Heart right ventricle (tissue), 16 donors: ENCODE measurements at regions not wholly inside any gene's neighbourhood (a gene's known extent, or its start where the extent isn't known, plus 50 kb on each side); places are given as distances from the start of the nearest gene placed in this dataset.
A peak's percentile ranks its signal among the peaks of the same experiment; 100 is the strongest.

ENCODE experiments used
- ATAC-seq, 8 donors: fragments of 200-7000 bp; cut with Tn5 transposase; one replicate each; pipeline ENCODE4 v1.9.1; 2020; ENCODE audit warnings: mild to moderate bottlenecking in 8 of 8, moderate library complexity in 8 of 8, moderate number of reproducible peaks in 1 of 8
- DNase-seq, 2 donors: peaks; one replicate each; pipeline ENCODE4 v3.0.0-alpha.2; 2020
- H3K27ac ChIP-seq, 10 donors: fragments of 200-600 bp; sonication (generic) in 2 of 10; one replicate each; pipeline versions ENCODE4 v1.5.0 to v1.8.0; 2020 to 2022; ENCODE audit warnings: mild to moderate bottlenecking in 3 of 10
- H3K27me3 ChIP-seq, 7 donors: fragments of 200-600 bp; one replicate each; pipeline ENCODE4 v1.8.0; 2021 to 2022; ENCODE audit warnings: mild to moderate bottlenecking in 2 of 7
- H3K36me3 ChIP-seq, 9 donors: fragments of 200-600 bp; sonication (generic) in 1 of 9; one replicate each; pipeline versions ENCODE4 v1.5.0 to v1.8.0; 2020 to 2022; ENCODE audit warnings: mild to moderate bottlenecking in 2 of 9
- H3K4me1 ChIP-seq, 9 donors: fragments of 200-600 bp; sonication (generic) in 1 of 9; one replicate each; pipeline versions ENCODE4 v1.5.0 to v1.8.0; 2020 to 2022; ENCODE audit warnings: mild to moderate bottlenecking in 4 of 9
- H3K4me3 ChIP-seq, 10 donors: fragments of 200-600 bp; sonication (generic) in 2 of 10; one replicate each; pipeline versions ENCODE4 v1.5.0 to v1.8.0; 2020 to 2022; ENCODE audit warnings: mild to moderate bottlenecking in 7 of 10, moderate library complexity in 2 of 10
- H3K9me3 ChIP-seq, 11 donors: fragments of 200-600 bp in 10 of 11; sonication (generic) in 2 of 11; one replicate each; pipeline versions ENCODE4 v1.5.0 to v1.8.0; 2013 to 2022; ENCODE audit warnings: mild to moderate bottlenecking in 2 of 11, control low read depth in 1 of 11, moderate library complexity in 1 of 11
- CTCF ChIP-seq, 9 donors: fragments of 200-600 bp; sonication (generic) in 2 of 9; IDR thresholded peaks; one replicate each; pipeline versions ENCODE4 v1.5.0 to v1.8.0; 2021 to 2022; ENCODE audit warnings: antibody characterized with exemption in 9 of 9, mild to moderate bottlenecking in 5 of 9, moderate library complexity in 1 of 9
- WGBS, 2 donors: extraction: QIAGEN DNeasy Blood & Tissue Kit; methylation state at CpG; one replicate each; pipeline ENCODE4 v1.1.7; 2013; ENCODE audit warnings: inconsistent platforms in 1 of 2; 5-methylcytosine and 5-hydroxymethylcytosine counted together
- intact Hi-C, 10 donors: fragments of 100-400 bp; cut with DNase I; formaldehyde crosslinking; loops; one replicate each; pipeline versions ENCODE4 v1.11.1 to v1.14.2; 2022
- donor health status: Arrhythmogenic right ventricular cardiomyopathy.
- donor health status: ischemic (EF 13 %, LVEDD 7.1; RV severe dilation, severe dysfunction).
- donor health status: healthy with polysubstance abuse.
- donor health status: DM: no; HTN: yes; CAD: no.
- donor health status: DM: no; HTN: no; CAD: no.
- donor health status: ischemic (EF 25% LVEDD 6.9; RV normal size, moderate dysfunction).
- donor health status: ischemic (EF 25% LVEDD 5.7; RV mildly dilated, moderate dysfunction).
- donor health status: healthy.
- donor health status: DM: yes; HTN: yes; CAD: no.
- donor health status: Ischemic cardiomyopathy.
- donor health status: ischemic (EF 35%, LVEDD 5.7; RV mildly dilated, moderate dysfunction).
- donor health status: nonischemic (EF 11% LVEDD 7.7; RV severe dilation, severe dysfunction).
- donor health status: DM: yes; HTN: yes; CAD: no.
- donor health status: PGD.
- donor health status: ischemic (EF 29% LVEDD 5.4; RV normal size, mild dysfunction).
- donor health status: nonischemic (EF 23%, LVEDD 6.1; RV moderate dilation, normal function).

DNA sequence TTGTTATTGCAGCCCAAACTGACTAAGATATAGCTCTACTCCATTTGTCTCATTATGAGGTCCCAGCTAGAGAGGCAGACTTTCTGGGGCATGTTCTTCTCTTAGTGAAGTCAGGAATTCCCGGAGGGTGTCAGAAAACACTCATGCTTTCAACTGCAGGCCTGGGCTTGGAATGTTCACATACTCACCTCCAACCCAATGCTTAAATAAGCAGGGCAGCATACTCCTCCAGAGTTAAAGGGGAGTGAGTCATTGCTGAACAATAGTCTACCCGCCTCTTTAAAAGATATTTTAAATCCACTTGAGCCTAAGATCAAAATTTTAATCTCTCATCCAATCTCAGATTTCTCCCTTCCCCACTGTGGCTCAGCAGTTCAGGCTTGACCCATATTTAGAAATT lies 167.8 kb upstream of the DPH6 start:
- H3K4me1 ChIP-seq: peaks cover 0 to 4% (median 0%) of the 10 kb centered on the region in 9 donors
- intact Hi-C loops: loop anchor here in 1 of 10 donors (5.0 kb wide), 1 partner anchor 34 kb away; no protein-coding TSS in a partner anchor
- H3K4me3 ChIP-seq: no peak overlapping the region
- TF ChIP-seq CTCF (IDR thresholded peaks at IDR 0.05): no peak
- no peaks in the 10 kb centered on the region for H3K36me3 ChIP-seq
- WGBS, 2 donors: 82 to 89% methylated on average over 2 of the region's 2 CpGs
- H3K27me3 ChIP-seq: no peaks in the 10 kb centered on the region
- no peak for DNase-seq
- peak in 1 of 8 donors; percentile 20 for ATAC-seq
- H3K9me3 ChIP-seq: peaks cover 0 to 8% (median 0%) of the 10 kb centered on the region in 11 donors
- H3K27ac ChIP-seq: no peak overlapping the region

- H3K27ac ChIP-seq: no peak overlapping the region
- intact Hi-C loops: no loop called here
- H3K4me3 ChIP-seq: no peak overlapping the region
- H3K36me3 ChIP-seq: no peaks in the 10 kb centered on the region
- no peak for DNase-seq
- no peak for TF ChIP-seq CTCF (IDR thresholded peaks at IDR 0.05)
- H3K4me1 ChIP-seq: peaks cover 0 to 4% (median 0%) of the 10 kb centered on the region in 9 donors
- no peak for ATAC-seq
- 79 to 80% methylated on average over 4 of the region's 4 CpGs for WGBS, 2 donors
- peaks cover 0 to 8% (median 0%) of the 10 kb centered on the region in 11 donors for H3K9me3 ChIP-seq
- no peaks in the 10 kb centered on the region for H3K27me3 ChIP-seq
Observed at GRCh38 chr15:35717721-35718120, 171.8 kb upstream of the DPH6 start.

- Histone ChIP-seq H3K4me1 (peaks cover 0 to 4% (median 0%) of the 10 kb centered on the region in 9 donors), H3K36me3 (no peaks in the 10 kb centered on the region), H3K27me3 (no peaks in the 10 kb centered on the region), H3K9me3 (peaks cover 0 to 8% (median 0%) of the 10 kb centered on the region in 11 donors), H3K27ac (no peak overlapping the region), H3K4me3 (no peak overlapping the region)
- ATAC-seq: no peak
- 75 to 81% methylated on average over 2 of the region's 2 CpGs for WGBS, 2 donors
- no peak for DNase-seq
- no peak for TF ChIP-seq CTCF (IDR thresholded peaks at IDR 0.05)
- intact Hi-C loops: no loop called here
Observed at GRCh38 chr15:35720019-35720418, 174.1 kb upstream of the DPH6 start.

GRCh38 chr15:35720984-35721383 lies 175.0 kb upstream of the DPH6 start:
- intact Hi-C loops: no loop called here
- DNase-seq (no peak), ATAC-seq (no peak)
- Histone ChIP-seq H3K36me3 (no peaks in the 10 kb centered on the region), H3K4me1 (peaks cover 0 to 4% (median 0%) of the 10 kb centered on the region in 9 donors), H3K27me3 (no peaks in the 10 kb centered on the region), H3K4me3 (no peak overlapping the region), H3K27ac (no peak overlapping the region), H3K9me3 (peaks cover 0 to 2% (median 0%) of the 10 kb centered on the region in 11 donors)
- TF ChIP-seq CTCF (IDR thresholded peaks at IDR 0.05): no peak
- WGBS, 2 donors: 90 to 93% methylated on average over 2 of the region's 2 CpGs
